SH-SY5Y (cell line): ENCODE measurements at regions not wholly inside any gene's neighbourhood (a gene's known extent, or its start where the extent isn't known, plus 50 kb on each side); places are given as distances from the start of the nearest gene placed in this dataset.

ENCODE experiments used
- GATA2 ChIP-seq: IDR thresholded peaks from 2 replicates; pipeline ENCODE4 v1.6.1; 2011; ENCODE audit warnings: mild to moderate bottlenecking, low read depth, low read length
- GATA3 ChIP-seq: IDR thresholded peaks from 2 replicates; pipeline ENCODE4 v1.6.1; 2011; ENCODE audit warnings: low read depth, mild to moderate bottlenecking, low read length, moderate library complexity

- no peak for TF ChIP-seq GATA3
- TF ChIP-seq GATA2: no peak
These were observed 109.8 kb downstream of the HFE start for GRCh38 chr6:26196846-26197635.
